ENCODE measurements at regions not wholly inside any gene's neighbourhood (a gene's known extent, or its start where the extent isn't known, plus 50 kb on each side); places are given as distances from the start of the nearest gene placed in this dataset.

GRCh38 chr1:221289103-221289502 lies 409.9 kb downstream of the HLX start:
- no peak for TF ChIP-seq POLR2A (IDR thresholded peaks at IDR 0.05)
- TF ChIP-seq, protein P1, sequence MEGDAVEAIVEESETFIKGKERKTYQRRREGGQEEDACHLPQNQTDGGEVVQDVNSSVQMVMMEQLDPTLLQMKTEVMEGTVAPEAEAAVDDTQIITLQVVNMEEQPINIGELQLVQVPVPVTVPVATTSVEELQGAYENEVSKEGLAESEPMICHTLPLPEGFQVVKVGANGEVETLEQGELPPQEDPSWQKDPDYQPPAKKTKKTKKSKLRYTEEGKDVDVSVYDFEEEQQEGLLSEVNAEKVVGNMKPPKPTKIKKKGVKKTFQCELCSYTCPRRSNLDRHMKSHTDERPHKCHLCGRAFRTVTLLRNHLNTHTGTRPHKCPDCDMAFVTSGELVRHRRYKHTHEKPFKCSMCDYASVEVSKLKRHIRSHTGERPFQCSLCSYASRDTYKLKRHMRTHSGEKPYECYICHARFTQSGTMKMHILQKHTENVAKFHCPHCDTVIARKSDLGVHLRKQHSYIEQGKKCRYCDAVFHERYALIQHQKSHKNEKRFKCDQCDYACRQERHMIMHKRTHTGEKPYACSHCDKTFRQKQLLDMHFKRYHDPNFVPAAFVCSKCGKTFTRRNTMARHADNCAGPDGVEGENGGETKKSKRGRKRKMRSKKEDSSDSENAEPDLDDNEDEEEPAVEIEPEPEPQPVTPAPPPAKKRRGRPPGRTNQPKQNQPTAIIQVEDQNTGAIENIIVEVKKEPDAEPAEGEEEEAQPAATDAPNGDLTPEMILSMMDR (IDR thresholded peaks at IDR 0.05), result no peak

All from testis (tissue), 2 donors.